GM18951 (cell line): ENCODE measurements at regions not wholly inside any gene's neighbourhood (a gene's known extent, or its start where the extent isn't known, plus 50 kb on each side); places are given as distances from the start of the nearest gene placed in this dataset.

Experiments used
- POLR2A ChIP-seq: IDR thresholded peaks from 4 replicates; pipeline ENCODE4 v1.6.1; 2011; ENCODE audit warnings: mild to moderate bottlenecking; ENCODE audit not compliant: insufficient read length, insufficient read depth; ENCODE audit errors: extremely low read depth
- in situ Hi-C: fragments of 300-500 bp; cut with MboI; formaldehyde crosslinking; loops from one replicate; pipeline ENCODE4 v1.12.0; 2022; ENCODE audit warnings: low sequenced_read_pairs, mixed read lengths, inconsistent platforms; ENCODE audit not compliant: unreplicated experiment

GRCh38 chr1:221309723-221310122, 430.5 kb downstream of the HLX start:
- in situ Hi-C loops, result no loop called here

DNA sequence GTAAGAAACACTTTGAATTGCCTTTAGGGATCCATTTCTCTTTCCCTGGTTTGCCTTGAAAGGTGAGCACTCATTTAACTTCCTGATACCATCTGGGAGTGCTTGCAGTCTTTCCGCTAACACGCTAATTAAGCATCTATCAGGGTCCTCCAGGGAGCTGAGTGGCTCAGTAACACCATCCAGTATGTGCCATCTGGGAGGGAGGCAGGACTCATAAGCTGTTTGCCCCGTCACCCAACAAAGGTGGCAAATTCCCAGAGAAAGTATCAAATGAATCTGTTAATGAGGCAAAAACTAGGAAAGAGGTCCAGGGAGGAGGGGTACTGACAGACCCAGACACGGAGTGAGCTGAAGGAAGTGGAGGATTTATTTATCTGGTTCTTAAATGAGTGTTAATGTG, 430.9 kb downstream of the HLX start:
- in situ Hi-C loops, result no loop called here

More at GRCh38 chr1:221309723-221310122, 430.5 kb downstream of the HLX start:
- TF ChIP-seq POLR2A, result no peak

DNA sequence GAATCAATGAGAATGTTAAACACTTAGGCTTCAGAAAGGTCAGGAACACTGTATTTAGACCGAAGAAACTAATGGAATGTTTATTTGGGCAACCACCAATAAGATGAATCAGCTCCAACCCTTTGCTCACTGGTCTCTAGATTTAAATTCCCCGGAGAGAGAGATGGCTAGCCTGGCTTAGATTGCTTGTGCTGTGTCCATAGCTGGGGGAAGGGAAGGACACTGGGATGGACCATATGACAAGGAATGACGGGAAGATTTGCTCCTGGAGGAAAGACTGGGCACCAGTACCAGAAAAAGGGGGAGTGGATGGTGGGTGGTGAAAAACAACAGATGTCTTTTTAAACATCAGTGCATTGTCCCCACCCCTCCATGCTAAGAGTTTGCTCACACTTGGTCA, 426.6 kb downstream of the DUSP10 start:
- in situ Hi-C loops, result no loop called here
- TF ChIP-seq POLR2A, result no peak

More for the DNA sequence above, 430.9 kb downstream of the HLX start:
- no peak for TF ChIP-seq POLR2A

DNA sequence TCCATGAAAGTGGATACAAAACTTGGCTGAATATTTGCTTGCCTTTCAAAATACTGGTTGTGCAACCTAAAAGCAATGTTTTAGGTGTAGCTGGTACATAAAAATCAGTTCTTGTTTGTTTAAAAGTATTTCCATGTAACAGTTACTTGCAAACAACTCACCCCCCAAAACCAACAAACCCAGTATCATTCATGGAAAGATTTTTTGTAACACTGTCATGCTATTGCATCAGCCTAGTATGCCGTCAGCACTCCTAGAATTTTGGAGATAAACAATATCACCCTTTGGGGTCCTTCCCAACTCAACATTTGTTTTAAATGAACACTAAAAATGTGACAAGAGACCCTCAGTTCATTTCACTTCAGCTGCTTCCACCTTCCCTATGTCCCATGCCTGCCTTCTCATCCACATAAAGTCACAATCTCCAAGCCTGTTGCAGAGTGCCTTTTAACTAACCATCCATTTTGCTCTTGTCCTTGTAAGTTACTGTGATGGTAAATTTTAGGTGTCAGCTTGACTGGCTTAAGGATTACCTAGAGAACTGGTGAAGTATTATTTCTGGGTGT, 425.3 kb downstream of the DUSP10 start:
- no peak for TF ChIP-seq POLR2A
- in situ Hi-C loops, result no loop called here

GRCh38 chr1:221317537-221317936, 424.4 kb downstream of the DUSP10 start:
- in situ Hi-C loops, result no loop called here
- no peak for TF ChIP-seq POLR2A

- in situ Hi-C loops, result no loop called here
- no peak for TF ChIP-seq POLR2A
These were observed 413.9 kb downstream of the DUSP10 start for GRCh38 chr1:221327954-221328353.

DNA sequence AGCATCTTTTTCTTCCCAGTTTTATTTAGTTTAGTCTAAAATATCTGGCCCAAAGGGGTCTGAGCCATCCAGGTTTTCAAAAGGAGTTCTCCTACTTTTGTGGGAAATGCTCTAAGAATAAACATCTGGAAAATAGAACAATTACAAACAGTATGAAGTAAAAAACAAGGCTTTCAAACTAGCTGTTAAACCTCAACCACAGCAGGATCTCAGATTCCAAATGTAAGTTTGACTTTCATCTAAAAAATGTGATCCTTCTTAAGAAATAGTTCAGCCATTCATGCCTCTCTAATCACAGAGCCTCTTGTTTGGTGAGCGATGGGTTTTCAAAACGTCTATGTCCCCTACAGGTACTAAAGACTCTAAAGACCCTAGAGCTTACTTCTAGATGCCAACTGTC, 413.5 kb downstream of the DUSP10 start:
- in situ Hi-C loops, result no loop called here

GRCh38 chr1:221331273-221332183, 410.4 kb downstream of the DUSP10 start:
- no peak for TF ChIP-seq POLR2A
- in situ Hi-C loops, result no loop called here

More for the DNA sequence above, 413.5 kb downstream of the DUSP10 start:
- TF ChIP-seq POLR2A, result no peak

- in situ Hi-C loops, result no loop called here
- no peak for TF ChIP-seq POLR2A
These were observed 407.8 kb downstream of the DUSP10 start for GRCh38 chr1:221334062-221334461.

GRCh38 chr1:221335161-221336101, 406.5 kb downstream of the DUSP10 start:
- TF ChIP-seq POLR2A, result no peak
- in situ Hi-C loops, result no loop called here

- in situ Hi-C loops, result no loop called here
- TF ChIP-seq POLR2A, result no peak
These were observed 405.8 kb downstream of the DUSP10 start for GRCh38 chr1:221336126-221336525.

GRCh38 chr1:221337106-221337505, 404.8 kb downstream of the DUSP10 start:
- in situ Hi-C loops, result no loop called here

GRCh38 chr1:221343136-221343535, 398.8 kb downstream of the DUSP10 start:
- TF ChIP-seq POLR2A, result no peak
- in situ Hi-C loops, result no loop called here

More at GRCh38 chr1:221337106-221337505, 404.8 kb downstream of the DUSP10 start:
- no peak for TF ChIP-seq POLR2A

GRCh38 chr1:221343607-221344006, 398.3 kb downstream of the DUSP10 start:
- no peak for TF ChIP-seq POLR2A
- in situ Hi-C loops, result no loop called here
